ENCODE measurements at regions not wholly inside any gene's neighbourhood (a gene's known extent, or its start where the extent isn't known, plus 50 kb on each side); places are given as distances from the start of the nearest gene placed in this dataset.

DNA sequence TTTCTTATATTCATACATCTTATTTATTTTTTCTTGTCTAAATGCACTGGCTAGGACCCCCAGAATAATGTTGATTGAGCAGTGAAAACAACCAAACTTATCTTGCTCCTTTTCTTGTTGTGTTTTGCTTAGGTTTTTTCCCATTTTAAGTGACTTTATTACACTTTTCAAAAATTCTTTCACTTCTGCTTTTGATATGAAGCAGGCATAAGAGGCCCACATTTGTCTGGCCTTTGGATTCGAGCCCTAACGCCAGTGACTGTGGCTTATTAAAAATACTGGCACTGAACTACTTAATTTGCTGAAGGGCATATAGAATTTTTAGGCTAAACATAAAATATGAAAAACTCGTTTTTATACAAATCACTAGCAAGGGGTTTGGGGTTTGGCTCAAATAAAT, 197.0 kb downstream of the ASB9 start:
- H3K27ac Mint-ChIP-seq: no peak overlapping the region
- no peaks in the 10 kb centered on the region for H3K36me3 ChIP-seq (ENCODE audit: control insufficient read depth, insufficient read depth, low read length)
- TF ChIP-seq, protein P1, sequence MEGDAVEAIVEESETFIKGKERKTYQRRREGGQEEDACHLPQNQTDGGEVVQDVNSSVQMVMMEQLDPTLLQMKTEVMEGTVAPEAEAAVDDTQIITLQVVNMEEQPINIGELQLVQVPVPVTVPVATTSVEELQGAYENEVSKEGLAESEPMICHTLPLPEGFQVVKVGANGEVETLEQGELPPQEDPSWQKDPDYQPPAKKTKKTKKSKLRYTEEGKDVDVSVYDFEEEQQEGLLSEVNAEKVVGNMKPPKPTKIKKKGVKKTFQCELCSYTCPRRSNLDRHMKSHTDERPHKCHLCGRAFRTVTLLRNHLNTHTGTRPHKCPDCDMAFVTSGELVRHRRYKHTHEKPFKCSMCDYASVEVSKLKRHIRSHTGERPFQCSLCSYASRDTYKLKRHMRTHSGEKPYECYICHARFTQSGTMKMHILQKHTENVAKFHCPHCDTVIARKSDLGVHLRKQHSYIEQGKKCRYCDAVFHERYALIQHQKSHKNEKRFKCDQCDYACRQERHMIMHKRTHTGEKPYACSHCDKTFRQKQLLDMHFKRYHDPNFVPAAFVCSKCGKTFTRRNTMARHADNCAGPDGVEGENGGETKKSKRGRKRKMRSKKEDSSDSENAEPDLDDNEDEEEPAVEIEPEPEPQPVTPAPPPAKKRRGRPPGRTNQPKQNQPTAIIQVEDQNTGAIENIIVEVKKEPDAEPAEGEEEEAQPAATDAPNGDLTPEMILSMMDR (IDR thresholded peaks at IDR 0.05): no peak

DNA sequence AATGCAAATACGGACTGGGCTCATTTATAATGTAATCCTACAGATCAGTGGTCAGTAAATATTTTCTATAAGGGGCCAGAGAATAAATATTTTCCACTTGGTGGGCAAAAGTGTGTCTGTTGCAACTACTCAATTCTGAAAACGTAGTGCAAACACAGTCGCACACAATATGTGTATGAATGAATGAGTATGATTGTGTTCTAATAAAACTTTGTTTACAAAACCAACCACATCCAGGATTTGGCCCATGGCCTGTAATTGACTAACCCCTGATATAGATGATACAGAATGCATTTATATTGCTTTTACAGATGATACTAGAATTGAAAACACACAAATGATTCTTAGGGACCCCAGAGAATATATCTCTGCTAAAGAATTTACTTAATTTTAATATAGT, 197.6 kb downstream of the ASB9 start:
- intact Hi-C loops (cut with micrococcal nuclease): no loop called here
- H3K27ac Mint-ChIP-seq: no peak overlapping the region
- no peaks in the 10 kb centered on the region for H3K9me3 ChIP-seq (ENCODE audit: control insufficient read depth, insufficient read depth, low read length)

More for the DNA sequence above, 197.0 kb downstream of the ASB9 start:
- no peak overlapping the region for H3K27ac ChIP-seq (ENCODE audit: low read length)
- no CpG with 5 or more reads among the region's 3 CpGs for WGBS (ENCODE audit: insufficient coverage)
- no peak for DNase-seq
- no peak for ATAC-seq
- H3K4me1 ChIP-seq (ENCODE audit: control insufficient read depth, insufficient read depth, low read length): no peaks in the 10 kb centered on the region
- Mint-ChIP-seq H3K36me3 (no peaks in the 10 kb centered on the region), H3K27me3 (ENCODE audit: low read depth in 2 of 2) (no peaks in the 10 kb centered on the region), H3K4me1 (no peaks in the 10 kb centered on the region), H3K9me3 (no peaks in the 10 kb centered on the region), H3K4me3 (no peak overlapping the region)
- intact Hi-C loops (cut with micrococcal nuclease): no loop called here
- H3K4me3 ChIP-seq (ENCODE audit: low read length): no peak overlapping the region
- no peaks in the 10 kb centered on the region for H3K27me3 ChIP-seq (ENCODE audit: control insufficient read depth, insufficient read depth, low read length)
- no peaks in the 10 kb centered on the region for H3K9me3 ChIP-seq (ENCODE audit: control insufficient read depth, insufficient read depth, low read length)

DNA sequence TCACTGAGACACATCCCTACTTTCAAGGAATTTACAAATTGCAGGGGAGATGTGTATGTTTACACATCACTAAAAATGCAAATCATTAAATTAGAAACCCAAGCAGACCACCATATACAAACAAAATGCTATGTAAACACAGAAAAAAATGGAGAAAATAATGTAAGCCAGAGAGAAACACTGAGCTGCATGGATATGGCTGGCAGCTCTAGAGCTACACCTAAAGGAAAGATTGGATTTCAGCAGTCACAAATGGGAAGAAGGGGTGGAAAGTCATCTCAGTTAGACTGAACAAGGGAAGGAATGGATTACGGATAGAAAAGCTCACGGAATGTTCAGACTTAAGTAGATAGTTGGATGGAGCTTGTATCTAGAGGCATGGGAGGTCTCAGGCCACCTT, 186.3 kb downstream of the MOSPD2 start:
- no peak for ATAC-seq
- H3K36me3 ChIP-seq (ENCODE audit: control insufficient read depth, insufficient read depth, low read length): no peaks in the 10 kb centered on the region
- peaks cover 2 to 3% of the 10 kb centered on the region in 2 donors for H3K27me3 Mint-ChIP-seq (ENCODE audit: low read depth in 2 of 2)
- DNase-seq: no peak
- H3K4me3 Mint-ChIP-seq: no peak overlapping the region
- H3K4me1 Mint-ChIP-seq: no peaks in the 10 kb centered on the region
- H3K27ac ChIP-seq (ENCODE audit: low read length): no peak overlapping the region
- no peaks in the 10 kb centered on the region for H3K9me3 ChIP-seq (ENCODE audit: control insufficient read depth, insufficient read depth, low read length)
- H3K27me3 ChIP-seq (ENCODE audit: control insufficient read depth, insufficient read depth, low read length): no peaks in the 10 kb centered on the region
- no peaks in the 10 kb centered on the region for H3K4me1 ChIP-seq (ENCODE audit: control insufficient read depth, insufficient read depth, low read length)
- no peak overlapping the region for H3K4me3 ChIP-seq (ENCODE audit: low read length)
- H3K36me3 Mint-ChIP-seq: no peaks in the 10 kb centered on the region
- intact Hi-C loops (cut with micrococcal nuclease): no loop called here
- 70% methylated on average over 2 of the region's 2 CpGs for WGBS (ENCODE audit: insufficient coverage)
- H3K9me3 Mint-ChIP-seq: no peaks in the 10 kb centered on the region
- TF ChIP-seq, protein P1 (IDR thresholded peaks at IDR 0.05): no peak
- H3K27ac Mint-ChIP-seq: no peak overlapping the region

More for the DNA sequence above, 197.6 kb downstream of the ASB9 start:
- H3K9me3 Mint-ChIP-seq: no peaks in the 10 kb centered on the region
- TF ChIP-seq, protein P1 (IDR thresholded peaks at IDR 0.05): no peak
- no peak overlapping the region for H3K27ac ChIP-seq (ENCODE audit: low read length)
- no peak overlapping the region for H3K4me3 Mint-ChIP-seq
- H3K4me1 Mint-ChIP-seq: no peaks in the 10 kb centered on the region
- H3K27me3 Mint-ChIP-seq (ENCODE audit: low read depth in 2 of 2): no peaks in the 10 kb centered on the region
- no peaks in the 10 kb centered on the region for H3K27me3 ChIP-seq (ENCODE audit: control insufficient read depth, insufficient read depth, low read length)
- H3K4me3 ChIP-seq (ENCODE audit: low read length): no peak overlapping the region
- no peaks in the 10 kb centered on the region for H3K36me3 ChIP-seq (ENCODE audit: control insufficient read depth, insufficient read depth, low read length)
- no peaks in the 10 kb centered on the region for H3K36me3 Mint-ChIP-seq
- no peaks in the 10 kb centered on the region for H3K4me1 ChIP-seq (ENCODE audit: control insufficient read depth, insufficient read depth, low read length)
- no CpG with 5 or more reads among the region's 3 CpGs for WGBS (ENCODE audit: insufficient coverage)
- no peak for ATAC-seq
- no peak for DNase-seq

DNA sequence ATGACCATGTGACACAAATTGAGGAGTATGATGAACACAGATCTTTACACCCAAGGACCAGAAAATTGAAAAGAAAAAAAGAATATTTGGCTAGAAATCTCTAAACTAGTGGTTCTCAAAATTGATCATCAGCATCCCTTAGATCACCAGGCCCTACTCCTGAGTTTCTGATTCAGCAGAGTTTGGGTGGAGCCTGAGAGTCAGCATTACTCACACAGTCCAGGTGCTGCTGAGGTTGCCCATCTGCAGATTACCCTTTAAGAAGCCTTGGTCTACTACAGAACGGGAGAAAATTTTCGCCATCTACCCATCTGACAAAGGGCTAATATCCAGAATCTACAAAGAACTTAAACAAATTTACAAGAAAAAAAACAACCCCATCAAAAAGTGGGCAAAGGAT, 182.8 kb downstream of the MOSPD2 start:
- no peak overlapping the region for H3K4me3 Mint-ChIP-seq
- ATAC-seq: no peak
- H3K27ac Mint-ChIP-seq: no peak overlapping the region
- intact Hi-C loops (cut with micrococcal nuclease): no loop called here
- H3K27me3 Mint-ChIP-seq (ENCODE audit: low read depth in 2 of 2): peaks cover 0 to 3% of the 10 kb centered on the region in 2 donors
- no peaks in the 10 kb centered on the region for H3K27me3 ChIP-seq (ENCODE audit: control insufficient read depth, insufficient read depth, low read length)
- DNase-seq: no peak
- H3K27ac ChIP-seq (ENCODE audit: low read length): no peak overlapping the region
- H3K4me1 ChIP-seq (ENCODE audit: control insufficient read depth, insufficient read depth, low read length): no peaks in the 10 kb centered on the region
- 86% methylated on average over 1 of the region's 2 CpGs for WGBS (ENCODE audit: insufficient coverage)
- H3K36me3 ChIP-seq (ENCODE audit: control insufficient read depth, insufficient read depth, low read length): no peaks in the 10 kb centered on the region
- H3K9me3 ChIP-seq (ENCODE audit: control insufficient read depth, insufficient read depth, low read length): no peaks in the 10 kb centered on the region
- H3K4me1 Mint-ChIP-seq: no peaks in the 10 kb centered on the region
- no peaks in the 10 kb centered on the region for H3K9me3 Mint-ChIP-seq
- H3K36me3 Mint-ChIP-seq: no peaks in the 10 kb centered on the region
- TF ChIP-seq, protein P1 (IDR thresholded peaks at IDR 0.05): no peak
- H3K4me3 ChIP-seq (ENCODE audit: low read length): no peak overlapping the region

Measured in natural killer cell (primary cell).